Colonic mucosa (tissue), 4 donors: ENCODE measurements at regions not wholly inside any gene's neighbourhood (a gene's known extent, or its start where the extent isn't known, plus 50 kb on each side); places are given as distances from the start of the nearest gene placed in this dataset.

Experiments used
- DNase-seq: peaks from one replicate; pipeline ENCODE4 v3.0.0-alpha.2; 2020
- H3K27ac ChIP-seq: fragments of 200-600 bp; one replicate; pipeline ENCODE4 v1.8.0; 2021
- H3K27me3 ChIP-seq: fragments of 200-600 bp; one replicate; pipeline ENCODE4 v1.8.0; 2021
- H3K36me3 ChIP-seq: fragments of 200-600 bp; one replicate; pipeline ENCODE4 v1.8.0; 2021
- H3K4me1 ChIP-seq: fragments of 200-600 bp; one replicate; pipeline ENCODE4 v1.8.0; 2021; ENCODE audit warnings: mild to moderate bottlenecking
- H3K4me3 ChIP-seq: fragments of 200-600 bp; one replicate; pipeline ENCODE4 v1.8.0; 2021
- H3K9ac ChIP-seq, 2 donors: one replicate each; pipeline ENCODE4 v1.7.0; 2013; ENCODE audit warnings: control low read depth in 2 of 2, low read depth in 2 of 2, low read length in 2 of 2
- H3K9me3 ChIP-seq: fragments of 200-600 bp; one replicate; pipeline ENCODE4 v1.8.0; 2021
- intact Hi-C: fragments of 100-400 bp; cut with DNase I; formaldehyde crosslinking; loops from one replicate; pipeline ENCODE4 v1.14.1; 2022
- TF ChIP-seq, protein P1 (sequence below): fragments of 200-600 bp; IDR thresholded peaks from one replicate; pipeline ENCODE4 v1.8.0; 2022; ENCODE audit warnings: antibody characterized with exemption, mild to moderate bottlenecking
- donor health status: healthy.
- donor health status: DM: no; HTN: no; CAD: no.
- donor health status: DM: no; HTN: no; CAD: no.

DNA sequence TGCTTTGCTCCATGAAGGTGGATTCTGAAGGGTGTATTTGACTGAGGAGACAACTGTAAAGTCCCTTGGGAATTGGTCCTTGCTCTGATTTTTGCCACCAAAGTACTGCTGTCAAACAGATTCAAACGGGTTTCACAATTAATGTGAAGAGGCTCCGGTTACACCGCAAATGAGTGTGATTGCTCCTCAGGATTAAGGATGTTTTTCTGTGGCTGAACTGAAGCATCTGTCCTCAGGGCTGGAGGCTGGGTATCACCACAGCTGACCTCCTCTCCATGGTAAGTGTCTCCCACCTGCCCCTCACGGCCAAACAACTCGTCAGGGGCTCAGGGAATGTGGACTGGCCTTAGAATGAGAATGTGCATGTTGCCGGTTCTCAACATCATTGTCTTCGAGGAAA is 130.4 kb upstream of the NDUFV2 start:
- Histone ChIP-seq H3K9me3 (no peaks in the 10 kb centered on the region), H3K27me3 (no peaks in the 10 kb centered on the region)

GRCh38 chr18:8974279-8974678 is 128.2 kb upstream of the NDUFV2 start:
- Histone ChIP-seq H3K9me3 (no peaks in the 10 kb centered on the region), H3K9ac (no peak overlapping the region), H3K27me3 (no peaks in the 10 kb centered on the region), H3K4me3 (no peak overlapping the region), H3K36me3 (no peaks in the 10 kb centered on the region), H3K27ac (no peak overlapping the region), H3K4me1 (no peaks in the 10 kb centered on the region)
- intact Hi-C loops, result no loop called here
- DNase-seq, result no peak
- TF ChIP-seq, protein P1, sequence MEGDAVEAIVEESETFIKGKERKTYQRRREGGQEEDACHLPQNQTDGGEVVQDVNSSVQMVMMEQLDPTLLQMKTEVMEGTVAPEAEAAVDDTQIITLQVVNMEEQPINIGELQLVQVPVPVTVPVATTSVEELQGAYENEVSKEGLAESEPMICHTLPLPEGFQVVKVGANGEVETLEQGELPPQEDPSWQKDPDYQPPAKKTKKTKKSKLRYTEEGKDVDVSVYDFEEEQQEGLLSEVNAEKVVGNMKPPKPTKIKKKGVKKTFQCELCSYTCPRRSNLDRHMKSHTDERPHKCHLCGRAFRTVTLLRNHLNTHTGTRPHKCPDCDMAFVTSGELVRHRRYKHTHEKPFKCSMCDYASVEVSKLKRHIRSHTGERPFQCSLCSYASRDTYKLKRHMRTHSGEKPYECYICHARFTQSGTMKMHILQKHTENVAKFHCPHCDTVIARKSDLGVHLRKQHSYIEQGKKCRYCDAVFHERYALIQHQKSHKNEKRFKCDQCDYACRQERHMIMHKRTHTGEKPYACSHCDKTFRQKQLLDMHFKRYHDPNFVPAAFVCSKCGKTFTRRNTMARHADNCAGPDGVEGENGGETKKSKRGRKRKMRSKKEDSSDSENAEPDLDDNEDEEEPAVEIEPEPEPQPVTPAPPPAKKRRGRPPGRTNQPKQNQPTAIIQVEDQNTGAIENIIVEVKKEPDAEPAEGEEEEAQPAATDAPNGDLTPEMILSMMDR, result no peak

More for the DNA sequence above, 130.4 kb upstream of the NDUFV2 start:
- intact Hi-C loops, result no loop called here
- TF ChIP-seq, protein P1, result no peak
- Histone ChIP-seq H3K4me3 (no peak overlapping the region), H3K27ac (no peak overlapping the region), H3K4me1 (no peaks in the 10 kb centered on the region), H3K36me3 (no peaks in the 10 kb centered on the region), H3K9ac (no peak overlapping the region)
- no peak for DNase-seq

DNA sequence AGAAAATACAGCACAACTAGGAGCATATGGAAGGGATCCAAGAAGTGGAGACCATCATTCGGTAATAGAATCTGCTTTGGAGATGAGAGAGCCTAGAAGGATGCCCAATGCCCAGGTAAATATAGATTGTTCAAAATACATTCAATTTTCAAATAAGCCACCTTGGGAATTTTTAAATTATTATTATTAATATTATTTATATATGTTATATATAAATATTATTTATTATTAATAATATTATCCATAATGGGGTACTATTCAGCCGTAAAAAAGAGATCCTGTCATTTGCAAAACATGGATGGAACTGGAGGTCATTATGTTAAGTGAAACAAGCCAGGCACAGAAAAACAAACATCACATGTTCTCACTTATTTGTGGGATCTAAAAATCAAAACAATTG is 127.8 kb upstream of the NDUFV2 start:
- TF ChIP-seq, protein P1, result no peak
- Histone ChIP-seq H3K27me3 (no peaks in the 10 kb centered on the region), H3K9me3 (no peaks in the 10 kb centered on the region), H3K4me1 (no peaks in the 10 kb centered on the region), H3K9ac (no peak overlapping the region), H3K27ac (no peak overlapping the region), H3K36me3 (no peaks in the 10 kb centered on the region), H3K4me3 (no peak overlapping the region)
- DNase-seq, result no peak
- intact Hi-C loops, result no loop called here

GRCh38 chr18:8975624-8976023 is 126.9 kb upstream of the NDUFV2 start:
- Histone ChIP-seq H3K36me3 (no peaks in the 10 kb centered on the region), H3K27ac (no peak overlapping the region), H3K27me3 (no peaks in the 10 kb centered on the region), H3K4me1 (no peaks in the 10 kb centered on the region), H3K9ac (no peak overlapping the region), H3K4me3 (no peak overlapping the region), H3K9me3 (no peaks in the 10 kb centered on the region)
- DNase-seq, result no peak
- intact Hi-C loops, result no loop called here
- TF ChIP-seq, protein P1, result no peak

DNA sequence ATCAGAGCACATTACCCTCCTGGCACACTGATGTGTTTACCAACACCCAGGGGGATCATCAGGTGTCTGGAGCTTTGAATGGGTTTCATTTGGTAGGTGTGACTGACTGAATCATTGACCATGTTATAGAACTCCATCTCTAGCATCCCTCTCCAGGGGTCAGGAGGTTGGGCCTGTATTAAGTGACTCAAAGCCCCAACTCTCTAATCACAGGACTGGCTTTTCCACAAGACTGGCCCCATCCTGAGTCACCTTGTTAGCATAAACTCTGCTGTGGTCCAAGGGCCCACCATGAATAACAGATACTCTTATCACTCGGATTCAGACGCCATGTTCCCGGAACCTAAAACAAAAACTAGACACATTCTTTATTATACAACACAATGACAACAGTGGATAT is 125.9 kb upstream of the NDUFV2 start:
- no peaks in the 10 kb centered on the region for H3K27me3 ChIP-seq
- no peak overlapping the region for H3K27ac ChIP-seq
- no peak overlapping the region for H3K9ac ChIP-seq
- TF ChIP-seq, protein P1, result no peak
- H3K9me3 ChIP-seq, result no peaks in the 10 kb centered on the region
- intact Hi-C loops, result no loop called here
- H3K36me3 ChIP-seq, result no peaks in the 10 kb centered on the region
- no peak overlapping the region for H3K4me3 ChIP-seq
- H3K4me1 ChIP-seq, result no peaks in the 10 kb centered on the region
- DNase-seq, result no peak

DNA sequence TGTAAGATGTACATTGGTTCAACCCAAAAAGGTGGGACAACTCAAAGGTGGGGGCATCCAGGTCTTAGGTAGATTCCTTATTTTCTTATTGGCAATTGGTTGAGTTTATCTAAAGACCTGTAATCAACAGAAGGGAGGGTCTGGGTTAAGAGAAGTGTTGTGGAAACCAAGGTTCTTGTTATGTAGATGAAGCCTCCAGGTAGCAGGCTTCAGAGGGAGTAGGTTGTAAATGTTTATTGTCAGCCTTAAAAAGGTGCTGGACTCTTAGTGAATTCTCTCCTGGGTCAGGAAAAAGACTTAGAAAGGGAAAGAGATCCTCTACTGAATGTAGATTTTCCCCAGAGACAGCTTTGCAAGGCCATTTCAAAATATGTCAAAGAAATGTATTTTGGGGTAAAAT is 125.3 kb upstream of the NDUFV2 start:
- Histone ChIP-seq H3K9me3 (no peaks in the 10 kb centered on the region), H3K9ac (no peak overlapping the region), H3K27me3 (no peaks in the 10 kb centered on the region), H3K27ac (no peak overlapping the region), H3K4me3 (no peak overlapping the region), H3K4me1 (no peaks in the 10 kb centered on the region), H3K36me3 (no peaks in the 10 kb centered on the region)
- intact Hi-C loops, result no loop called here
- TF ChIP-seq, protein P1, result no peak
- no peak for DNase-seq
